GM12874 (cell line): ENCODE measurements at regions not wholly inside any gene's neighbourhood (a gene's known extent, or its start where the extent isn't known, plus 50 kb on each side); places are given as distances from the start of the nearest gene placed in this dataset.

Experiments
- TF ChIP-seq, protein P1 (sequence below): IDR thresholded peaks from 2 replicates; pipeline ENCODE4 v1.5.1; 2011; ENCODE audit warnings: low read depth, mild to moderate bottlenecking, control low read depth, low read length, moderate library complexity; ENCODE audit not compliant: insufficient read depth

DNA sequence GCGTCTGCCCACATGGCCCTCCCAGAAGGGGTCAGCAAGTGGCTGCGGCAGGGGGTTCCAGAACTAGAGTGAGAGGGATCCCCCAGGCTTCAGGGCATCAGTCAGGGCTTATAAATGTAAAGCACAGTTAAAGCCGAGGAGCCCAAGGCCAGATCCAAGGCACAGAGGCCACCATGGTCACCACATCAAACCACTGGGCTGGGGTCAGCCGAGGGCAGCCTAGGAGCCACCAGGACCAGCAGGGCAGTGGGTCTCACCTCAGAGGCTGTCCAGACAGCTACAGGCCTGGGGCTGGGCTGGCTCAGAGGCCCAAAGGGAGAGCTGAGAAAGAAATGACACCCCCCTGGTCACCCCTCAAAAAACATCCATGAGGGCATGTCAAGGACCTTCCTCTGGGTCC is 188.5 kb downstream of the INHBB start:
- TF ChIP-seq, protein P1, sequence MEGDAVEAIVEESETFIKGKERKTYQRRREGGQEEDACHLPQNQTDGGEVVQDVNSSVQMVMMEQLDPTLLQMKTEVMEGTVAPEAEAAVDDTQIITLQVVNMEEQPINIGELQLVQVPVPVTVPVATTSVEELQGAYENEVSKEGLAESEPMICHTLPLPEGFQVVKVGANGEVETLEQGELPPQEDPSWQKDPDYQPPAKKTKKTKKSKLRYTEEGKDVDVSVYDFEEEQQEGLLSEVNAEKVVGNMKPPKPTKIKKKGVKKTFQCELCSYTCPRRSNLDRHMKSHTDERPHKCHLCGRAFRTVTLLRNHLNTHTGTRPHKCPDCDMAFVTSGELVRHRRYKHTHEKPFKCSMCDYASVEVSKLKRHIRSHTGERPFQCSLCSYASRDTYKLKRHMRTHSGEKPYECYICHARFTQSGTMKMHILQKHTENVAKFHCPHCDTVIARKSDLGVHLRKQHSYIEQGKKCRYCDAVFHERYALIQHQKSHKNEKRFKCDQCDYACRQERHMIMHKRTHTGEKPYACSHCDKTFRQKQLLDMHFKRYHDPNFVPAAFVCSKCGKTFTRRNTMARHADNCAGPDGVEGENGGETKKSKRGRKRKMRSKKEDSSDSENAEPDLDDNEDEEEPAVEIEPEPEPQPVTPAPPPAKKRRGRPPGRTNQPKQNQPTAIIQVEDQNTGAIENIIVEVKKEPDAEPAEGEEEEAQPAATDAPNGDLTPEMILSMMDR, result no peak

GRCh38 chr2:120535081-120535480 is 189.1 kb downstream of the INHBB start:
- TF ChIP-seq, protein P1, result no peak

DNA sequence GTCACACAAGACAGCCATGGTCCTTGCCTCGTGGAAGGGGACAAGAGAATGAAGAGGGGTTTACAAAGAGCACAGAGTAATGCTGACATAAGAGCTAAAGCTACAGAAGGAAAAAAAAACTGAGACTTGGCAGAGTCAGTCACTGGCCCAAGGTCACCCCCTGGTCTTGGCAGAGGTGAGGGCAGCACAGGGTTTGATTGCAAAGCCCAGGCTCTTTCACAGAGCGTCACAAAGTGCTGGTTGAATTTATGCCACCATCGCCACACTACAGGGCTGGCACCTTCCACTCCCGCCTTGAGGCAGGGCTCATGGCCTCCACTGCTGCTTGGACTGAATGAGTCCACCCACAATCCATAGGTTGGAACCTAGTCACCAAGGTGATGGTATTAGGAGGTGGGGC is 190.2 kb downstream of the INHBB start:
- TF ChIP-seq, protein P1, result no peak

DNA sequence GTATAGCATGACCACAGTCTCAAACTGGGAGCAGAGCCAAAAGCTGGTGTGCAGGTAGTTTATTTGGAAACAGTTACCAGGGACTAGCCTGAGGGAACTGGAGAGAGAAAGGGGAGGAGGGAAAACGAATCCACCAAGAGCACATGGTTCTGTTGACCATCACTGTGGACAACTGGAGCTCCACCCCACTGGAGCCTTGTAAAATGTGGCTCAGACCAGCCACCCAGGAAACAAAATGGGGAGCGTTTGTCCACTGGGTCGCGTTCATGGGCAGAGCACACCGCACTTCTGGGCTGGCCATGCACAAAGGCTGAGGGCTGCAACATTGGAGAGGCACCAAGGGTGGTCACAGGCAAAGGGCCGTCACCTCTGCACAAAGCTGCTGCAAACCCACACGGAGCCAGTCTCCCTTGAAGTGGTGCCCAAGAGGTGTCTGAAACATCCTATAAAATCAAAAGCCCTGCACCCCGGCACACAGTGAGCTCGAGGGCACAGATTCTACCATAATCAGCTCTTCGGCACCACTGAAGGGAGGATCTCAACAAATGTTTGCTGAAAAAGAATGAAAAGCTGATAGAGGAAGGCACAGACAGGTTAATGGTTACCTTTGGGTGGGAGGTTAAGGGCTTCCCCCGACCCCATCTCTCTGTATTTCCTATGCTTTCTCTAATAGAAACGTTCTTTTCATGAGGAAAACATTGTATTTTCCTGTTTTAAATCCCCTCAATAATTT is 192.9 kb downstream of the INHBB start:
- TF ChIP-seq, protein P1, result no peak

DNA sequence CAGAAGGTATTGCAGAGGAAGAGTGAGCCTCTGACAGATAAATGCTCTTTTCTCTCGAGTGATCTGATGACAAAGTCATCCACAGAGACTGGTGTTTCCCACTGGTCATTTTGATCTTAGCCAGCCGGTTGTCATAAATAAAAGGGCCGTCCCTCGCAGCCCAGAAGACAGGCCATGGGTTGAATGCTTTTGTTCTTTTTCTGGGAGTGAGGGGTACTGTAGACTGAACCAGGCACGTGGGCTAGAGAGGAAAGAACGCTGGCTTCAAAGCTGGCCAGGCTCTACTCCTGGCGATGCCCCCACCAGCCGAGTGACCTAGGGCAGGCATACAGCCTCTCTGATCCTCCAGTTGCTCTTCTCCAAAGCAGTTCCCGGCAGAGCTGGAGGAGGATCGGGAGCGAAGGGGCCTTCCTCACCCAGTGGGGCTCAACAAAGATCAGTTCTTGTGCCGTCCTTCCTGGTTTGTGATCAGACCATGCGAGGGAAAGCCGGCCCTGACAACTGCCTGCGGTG is 193.5 kb downstream of the INHBB start:
- TF ChIP-seq, protein P1, result no peak

DNA sequence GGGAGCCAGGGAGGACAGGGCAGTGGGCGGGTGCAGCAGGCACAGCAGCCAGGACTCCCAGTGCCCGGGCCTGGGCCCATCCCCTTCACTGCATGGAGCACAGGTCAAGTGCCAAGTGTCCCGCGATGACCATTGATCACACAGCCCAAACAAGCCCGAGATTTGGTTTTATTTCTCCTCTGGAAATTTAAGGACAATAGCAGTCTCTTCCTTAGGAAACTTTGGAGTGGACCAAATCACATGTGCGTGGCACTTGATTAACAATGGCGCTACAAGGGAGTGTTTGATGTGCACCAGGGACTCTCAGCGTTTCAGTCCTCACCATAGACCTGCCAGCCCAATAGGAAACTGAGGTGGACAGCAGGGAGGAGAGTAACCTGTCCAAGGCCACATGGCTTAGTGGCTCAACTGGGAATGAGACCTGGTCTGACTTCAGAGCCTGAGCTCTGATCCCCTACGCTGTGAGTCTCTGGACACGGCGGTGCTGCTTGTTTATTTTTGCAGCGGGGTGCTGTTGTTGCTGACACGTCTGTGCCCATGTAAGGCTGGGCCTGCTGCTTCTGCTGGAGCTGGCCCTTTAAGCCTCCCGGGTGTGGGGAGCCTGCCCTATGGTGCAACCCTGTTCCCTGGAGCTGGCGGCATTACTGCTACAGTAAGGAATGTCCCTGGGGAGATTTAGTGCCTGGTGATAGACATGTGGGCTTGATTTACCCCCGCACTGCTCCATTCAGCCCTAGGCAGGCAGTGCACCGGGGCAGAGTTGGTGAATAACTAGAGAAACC is 194.2 kb downstream of the INHBB start:
- TF ChIP-seq, protein P1, result no peak

- TF ChIP-seq, protein P1, result no peak
Measured at GRCh38 chr2:120540719-120541552, 194.7 kb upstream of the GLI2 start.
